ENCODE measurements at regions not wholly inside any gene's neighbourhood (a gene's known extent, or its start where the extent isn't known, plus 50 kb on each side); places are given as distances from the start of the nearest gene placed in this dataset.
"Not testable (repeated sequence)": the region's sequence is repeated elsewhere in the genome, so short reads cannot be mapped to it uniquely, and the experiment has no call there.

DNA sequence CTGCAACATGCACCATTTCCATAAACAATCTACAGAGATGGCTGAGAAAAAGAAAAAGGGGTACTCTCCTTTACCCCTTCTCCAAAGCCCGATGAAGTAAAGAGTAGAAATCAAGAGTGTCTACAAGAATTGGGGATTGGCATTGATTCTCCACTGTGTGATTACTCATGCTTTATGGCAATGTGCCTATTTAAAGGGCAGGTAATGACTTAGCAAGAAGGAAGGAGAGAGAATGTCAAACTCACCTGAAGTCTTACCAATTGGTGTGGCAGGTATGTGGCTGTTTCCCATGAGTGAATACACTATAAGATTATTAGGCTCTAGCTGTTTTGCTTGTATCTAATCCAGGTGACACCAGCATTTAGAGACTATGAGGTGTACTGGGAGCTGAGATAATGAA lies 275.3 kb downstream of the CCER1 start:
- Histone ChIP-seq H3K27me3 (ENCODE audit: control insufficient read depth, insufficient read depth, low read length) (no peaks in the 10 kb centered on the region), H3K36me3 (ENCODE audit: control insufficient read depth, insufficient read depth, low read length) (no peaks in the 10 kb centered on the region)
- no peak for DNase-seq (ENCODE audit: low read depth)

DNA sequence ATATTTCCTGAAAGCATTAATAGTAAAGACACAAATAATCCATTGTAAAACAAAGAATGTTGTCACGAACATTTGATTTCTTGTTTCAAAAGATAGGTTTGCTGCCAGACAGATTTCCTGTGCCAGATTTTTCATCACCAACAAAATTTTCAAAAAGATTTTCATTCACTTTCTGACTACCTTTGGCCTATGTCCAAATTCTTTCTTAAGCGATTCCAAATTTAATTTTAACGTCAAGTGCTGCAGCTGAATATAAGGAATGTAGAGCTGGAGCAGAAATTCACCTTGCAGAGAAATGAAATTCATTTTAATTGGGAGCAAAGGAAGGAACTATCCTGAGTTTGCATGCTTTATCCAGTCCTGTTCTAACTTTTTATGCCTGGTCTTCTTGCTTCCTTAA lies 277.4 kb downstream of the CCER1 start:
- POLR2A ChIA-PET = no interaction called here
- Histone ChIP-seq H3K36me3 (ENCODE audit: control insufficient read depth, insufficient read depth, low read length) (no peaks in the 10 kb centered on the region), H3K4me3 (ENCODE audit: low read depth, low read length) (no peak overlapping the region), H3K27me3 (ENCODE audit: control insufficient read depth, insufficient read depth, low read length) (no peaks in the 10 kb centered on the region)
- TF ChIP-seq CTCF (IDR thresholded peaks at IDR 0.05; ENCODE audit: insufficient read depth, low read depth, low read length) = no peak
- CTCF ChIA-PET = no interaction called here
- DNase-seq (ENCODE audit: low read depth) = no peak

More for the DNA sequence above, 275.3 kb downstream of the CCER1 start:
- no peak for TF ChIP-seq CTCF (IDR thresholded peaks at IDR 0.05; ENCODE audit: insufficient read depth, low read depth, low read length)
- H3K4me3 ChIP-seq (ENCODE audit: low read depth, low read length) = no peak overlapping the region
- ChIA-PET POLR2A (no interaction called here), CTCF (no interaction called here)

DNA sequence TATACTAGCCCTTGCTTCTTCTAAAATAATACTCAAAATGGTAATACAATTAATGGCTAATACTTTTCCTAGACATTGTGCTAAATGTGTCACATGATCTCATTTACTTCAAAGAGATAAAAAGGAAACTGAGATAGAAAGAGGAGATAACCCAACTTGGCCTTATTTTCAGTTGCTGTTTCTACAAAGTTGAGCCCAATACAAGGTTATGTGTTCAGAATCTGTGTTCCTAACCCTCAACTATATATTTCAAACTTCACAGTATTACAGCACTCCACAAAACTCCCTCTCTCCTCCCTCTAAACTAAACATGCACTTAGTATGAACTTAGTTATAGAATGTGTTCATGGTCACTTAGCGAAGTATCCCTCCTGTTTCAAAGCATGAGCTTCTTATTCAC lies 277.9 kb downstream of the CCER1 start:
- no peak for TF ChIP-seq CTCF (IDR thresholded peaks at IDR 0.05; ENCODE audit: insufficient read depth, low read depth, low read length)
- Histone ChIP-seq H3K27me3 (ENCODE audit: control insufficient read depth, insufficient read depth, low read length) (no peaks in the 10 kb centered on the region), H3K36me3 (ENCODE audit: control insufficient read depth, insufficient read depth, low read length) (no peaks in the 10 kb centered on the region), H3K4me3 (ENCODE audit: low read depth, low read length) (no peak overlapping the region)
- no peak for DNase-seq (ENCODE audit: low read depth)
- POLR2A ChIA-PET = no interaction called here
- CTCF ChIA-PET = no interaction called here

GRCh38 chr12:90675106-90675505 lies 279.9 kb downstream of the CCER1 start:
- no peak for DNase-seq (ENCODE audit: low read depth)
- no peak for TF ChIP-seq CTCF (IDR thresholded peaks at IDR 0.05; ENCODE audit: insufficient read depth, low read depth, low read length)
- no peak overlapping the region for H3K4me3 ChIP-seq (ENCODE audit: low read depth, low read length)
- ChIA-PET CTCF (no interaction called here), POLR2A (no interaction called here)
- H3K27me3 ChIP-seq (ENCODE audit: control insufficient read depth, insufficient read depth, low read length) = no peaks in the 10 kb centered on the region
- no peaks in the 10 kb centered on the region for H3K36me3 ChIP-seq (ENCODE audit: control insufficient read depth, insufficient read depth, low read length)

DNA sequence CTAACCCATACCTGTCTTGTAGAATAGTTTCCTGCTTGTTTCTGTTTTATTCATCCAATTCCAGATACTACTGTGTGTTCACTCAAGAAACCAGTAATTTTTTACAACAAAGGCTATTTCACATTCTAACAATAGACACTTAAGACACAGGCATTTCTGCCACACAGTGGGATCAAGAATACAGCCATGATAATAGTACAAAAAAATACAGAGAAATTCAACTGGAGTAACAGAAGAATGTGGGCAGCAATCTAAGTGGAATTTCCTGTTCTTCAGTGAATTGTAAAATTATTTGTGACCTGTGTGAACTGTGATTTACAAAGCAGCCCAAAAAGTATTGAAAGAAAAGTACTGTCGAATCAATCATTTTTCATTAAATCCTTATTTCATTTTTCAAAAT lies 282.9 kb downstream of the CCER1 start:
- ChIA-PET CTCF (no interaction called here), POLR2A (no interaction called here)
- no peaks in the 10 kb centered on the region for H3K27me3 ChIP-seq (ENCODE audit: control insufficient read depth, insufficient read depth, low read length)
- TF ChIP-seq CTCF (IDR thresholded peaks at IDR 0.05; ENCODE audit: insufficient read depth, low read depth, low read length) = no peak
- no peaks in the 10 kb centered on the region for H3K36me3 ChIP-seq (ENCODE audit: control insufficient read depth, insufficient read depth, low read length)
- no peak overlapping the region for H3K4me3 ChIP-seq (ENCODE audit: low read depth, low read length)
- DNase-seq (ENCODE audit: low read depth) = no peak

- POLR2A ChIA-PET; H3K36me3 ChIP-seq (ENCODE audit: control insufficient read depth, insufficient read depth, low read length); H3K27me3 ChIP-seq (ENCODE audit: control insufficient read depth, insufficient read depth, low read length); CTCF ChIA-PET; H3K4me3 ChIP-seq (ENCODE audit: low read depth, low read length); DNase-seq (ENCODE audit: low read depth): not testable (repeated sequence)
Measured at GRCh38 chr12:90663949-90664348, 291.0 kb downstream of the CCER1 start.

Measured in BJ (cell line).